ENCODE measurements at regions not wholly inside any gene's neighbourhood (a gene's known extent, or its start where the extent isn't known, plus 50 kb on each side); places are given as distances from the start of the nearest gene placed in this dataset.

DNA sequence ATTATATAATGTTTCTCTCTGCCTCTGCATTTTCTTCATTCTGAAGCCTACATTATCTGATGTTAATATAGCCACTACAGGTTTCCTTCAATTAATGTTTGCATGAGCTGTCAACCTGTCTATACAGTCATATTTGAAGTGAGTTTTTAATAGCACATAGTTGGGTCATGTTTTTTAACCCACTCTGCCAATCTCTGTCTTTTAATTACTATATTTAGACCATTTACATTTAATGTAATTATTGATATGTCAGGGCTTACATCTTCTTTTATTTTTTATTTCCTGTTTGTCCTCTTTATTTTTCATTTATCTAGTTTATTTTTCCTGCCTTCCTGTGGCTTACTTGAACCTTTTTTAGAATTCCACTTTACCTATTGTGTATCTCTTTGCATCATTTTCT lies 124.3 kb upstream of the PDE1C start:
- no peak overlapping the region for H3K27ac Mint-ChIP-seq

GRCh38 chr7:32191305-32191704 lies 121.1 kb upstream of the PDE1C start:
- no peak overlapping the region for H3K27ac Mint-ChIP-seq
- H3K4me3 ChIP-seq (ENCODE audit: low read depth, low read length) = no peak overlapping the region
- H3K27me3 Mint-ChIP-seq = no peaks in the 10 kb centered on the region
- no peaks in the 10 kb centered on the region for H3K4me1 ChIP-seq (ENCODE audit: control insufficient read depth, insufficient read depth, low read length, poor library complexity, severe bottlenecking)
- H3K27me3 ChIP-seq (ENCODE audit: control insufficient read depth, insufficient read depth, low read length) = no peaks in the 10 kb centered on the region
- H3K4me3 Mint-ChIP-seq = no peak overlapping the region
- no peak overlapping the region for H3K27ac ChIP-seq (ENCODE audit: insufficient read depth, low read length, poor library complexity, severe bottlenecking)
- peaks cover 6 to 8% of the 10 kb centered on the region in 2 experiments for H3K9me3 ChIP-seq (ENCODE audit: control insufficient read depth in 2 of 2, low read length in 2 of 2)
- no peaks in the 10 kb centered on the region for H3K4me1 Mint-ChIP-seq
- H3K36me3 ChIP-seq (ENCODE audit: control insufficient read depth, insufficient read depth, low read length) = no peaks in the 10 kb centered on the region
- H3K9me3 Mint-ChIP-seq = peaks cover 0 to 26% (median 4%) of the 10 kb centered on the region in 7 donors
- H3K36me3 Mint-ChIP-seq = no peaks in the 10 kb centered on the region
- DNase-seq (no peak), ATAC-seq (ENCODE audit: low read depth in 2 of 2) (no peak)

More for the DNA sequence above, 124.3 kb upstream of the PDE1C start:
- no peaks in the 10 kb centered on the region for H3K4me1 ChIP-seq (ENCODE audit: control insufficient read depth, insufficient read depth, low read length, poor library complexity, severe bottlenecking)
- no peaks in the 10 kb centered on the region for H3K27me3 ChIP-seq (ENCODE audit: control insufficient read depth, insufficient read depth, low read length)
- no peaks in the 10 kb centered on the region for H3K4me1 Mint-ChIP-seq
- H3K27ac ChIP-seq (ENCODE audit: insufficient read depth, low read length, poor library complexity, severe bottlenecking) = no peak overlapping the region
- DNase-seq (no peak), ATAC-seq (ENCODE audit: low read depth in 2 of 2) (no peak)
- no peaks in the 10 kb centered on the region for H3K36me3 Mint-ChIP-seq
- peaks cover 4% of the 10 kb centered on the region for H3K27me3 Mint-ChIP-seq
- peaks cover 6 to 8% of the 10 kb centered on the region in 2 experiments for H3K9me3 ChIP-seq (ENCODE audit: control insufficient read depth in 2 of 2, low read length in 2 of 2)
- H3K9me3 Mint-ChIP-seq = peaks cover 0 to 26% (median 2%) of the 10 kb centered on the region in 7 donors
- H3K36me3 ChIP-seq (ENCODE audit: control insufficient read depth, insufficient read depth, low read length) = no peaks in the 10 kb centered on the region
- H3K4me3 Mint-ChIP-seq = no peak overlapping the region
- no peak overlapping the region for H3K4me3 ChIP-seq (ENCODE audit: low read depth, low read length)

GRCh38 chr7:32179567-32179966 lies 109.4 kb upstream of the PDE1C start:
- Histone ChIP-seq H3K27me3 (ENCODE audit: control insufficient read depth, insufficient read depth, low read length) (no peaks in the 10 kb centered on the region), H3K9me3 (ENCODE audit: control insufficient read depth in 2 of 2, low read length in 2 of 2) (no peaks in the 10 kb centered on the region), H3K4me3 (ENCODE audit: low read depth, low read length) (no peak overlapping the region), H3K36me3 (ENCODE audit: control insufficient read depth, insufficient read depth, low read length) (no peaks in the 10 kb centered on the region), H3K27ac (ENCODE audit: insufficient read depth, low read length, poor library complexity, severe bottlenecking) (no peak overlapping the region), H3K4me1 (ENCODE audit: control insufficient read depth, insufficient read depth, low read length, poor library complexity, severe bottlenecking) (no peaks in the 10 kb centered on the region)
- DNase-seq (no peak), ATAC-seq (ENCODE audit: low read depth in 2 of 2) (no peak)
- H3K27me3 Mint-ChIP-seq = peaks cover 8% of the 10 kb centered on the region
- no peak overlapping the region for H3K27ac Mint-ChIP-seq
- H3K36me3 Mint-ChIP-seq = no peaks in the 10 kb centered on the region
- H3K4me1 Mint-ChIP-seq = no peaks in the 10 kb centered on the region
- no peaks in the 10 kb centered on the region for H3K9me3 Mint-ChIP-seq
- no peak overlapping the region for H3K4me3 Mint-ChIP-seq

- H3K27ac Mint-ChIP-seq = no peak overlapping the region
- no peaks in the 10 kb centered on the region for H3K36me3 Mint-ChIP-seq
Observed at GRCh38 chr7:32178677-32179366, 108.6 kb upstream of the PDE1C start.

GRCh38 chr7:32177232-32177631 lies 107.0 kb upstream of the PDE1C start:
- Mint-ChIP-seq H3K27me3 (peaks cover 8% of the 10 kb centered on the region), H3K27ac (no peak overlapping the region), H3K36me3 (no peaks in the 10 kb centered on the region), H3K4me1 (no peaks in the 10 kb centered on the region), H3K4me3 (no peak overlapping the region), H3K9me3 (peaks cover 0 to 5% (median 0%) of the 10 kb centered on the region in 7 donors)
- H3K27ac ChIP-seq (ENCODE audit: insufficient read depth, low read length, poor library complexity, severe bottlenecking) = no peak overlapping the region
- H3K4me1 ChIP-seq (ENCODE audit: control insufficient read depth, insufficient read depth, low read length, poor library complexity, severe bottlenecking) = no peaks in the 10 kb centered on the region
- DNase-seq = no peak
- H3K27me3 ChIP-seq (ENCODE audit: control insufficient read depth, insufficient read depth, low read length) = no peaks in the 10 kb centered on the region
- H3K36me3 ChIP-seq (ENCODE audit: control insufficient read depth, insufficient read depth, low read length) = no peaks in the 10 kb centered on the region
- H3K4me3 ChIP-seq (ENCODE audit: low read depth, low read length) = no peak overlapping the region
- no peak for ATAC-seq (ENCODE audit: low read depth in 2 of 2)
- no peaks in the 10 kb centered on the region for H3K9me3 ChIP-seq (ENCODE audit: control insufficient read depth in 2 of 2, low read length in 2 of 2)

More at GRCh38 chr7:32178677-32179366, 108.6 kb upstream of the PDE1C start:
- Mint-ChIP-seq H3K27me3 (peaks cover 8% of the 10 kb centered on the region), H3K9me3 (peaks cover 0 to 4% (median 0%) of the 10 kb centered on the region in 7 donors), H3K4me3 (no peak overlapping the region), H3K4me1 (no peaks in the 10 kb centered on the region)
- Histone ChIP-seq H3K4me3 (ENCODE audit: low read depth, low read length) (no peak overlapping the region), H3K9me3 (ENCODE audit: control insufficient read depth in 2 of 2, low read length in 2 of 2) (no peaks in the 10 kb centered on the region), H3K4me1 (ENCODE audit: control insufficient read depth, insufficient read depth, low read length, poor library complexity, severe bottlenecking) (no peaks in the 10 kb centered on the region), H3K27ac (ENCODE audit: insufficient read depth, low read length, poor library complexity, severe bottlenecking) (no peak overlapping the region), H3K36me3 (ENCODE audit: control insufficient read depth, insufficient read depth, low read length) (no peaks in the 10 kb centered on the region), H3K27me3 (ENCODE audit: control insufficient read depth, insufficient read depth, low read length) (no peaks in the 10 kb centered on the region)
- DNase-seq (no peak), ATAC-seq (ENCODE audit: low read depth in 2 of 2) (no peak)

GRCh38 chr7:32175099-32175498 lies 104.9 kb upstream of the PDE1C start:
- H3K36me3 Mint-ChIP-seq = no peaks in the 10 kb centered on the region
- no peak overlapping the region for H3K27ac ChIP-seq (ENCODE audit: insufficient read depth, low read length, poor library complexity, severe bottlenecking)
- no peaks in the 10 kb centered on the region for H3K4me1 Mint-ChIP-seq
- no peaks in the 10 kb centered on the region for H3K4me1 ChIP-seq (ENCODE audit: control insufficient read depth, insufficient read depth, low read length, poor library complexity, severe bottlenecking)
- H3K36me3 ChIP-seq (ENCODE audit: control insufficient read depth, insufficient read depth, low read length) = no peaks in the 10 kb centered on the region
- no peaks in the 10 kb centered on the region for H3K9me3 ChIP-seq (ENCODE audit: control insufficient read depth in 2 of 2, low read length in 2 of 2)
- H3K27me3 Mint-ChIP-seq = peaks cover 8% of the 10 kb centered on the region
- DNase-seq (no peak), ATAC-seq (ENCODE audit: low read depth in 2 of 2) (no peak)
- no peak overlapping the region for H3K27ac Mint-ChIP-seq
- no peaks in the 10 kb centered on the region for H3K27me3 ChIP-seq (ENCODE audit: control insufficient read depth, insufficient read depth, low read length)
- no peak overlapping the region for H3K4me3 Mint-ChIP-seq
- H3K4me3 ChIP-seq (ENCODE audit: low read depth, low read length) = no peak overlapping the region
- H3K9me3 Mint-ChIP-seq = peaks cover 0 to 15% (median 1%) of the 10 kb centered on the region in 7 donors

GRCh38 chr7:32171248-32171647 lies 101.0 kb upstream of the PDE1C start:
- Mint-ChIP-seq H3K4me1 (no peaks in the 10 kb centered on the region), H3K36me3 (no peaks in the 10 kb centered on the region), H3K27ac (no peak overlapping the region), H3K4me3 (no peak overlapping the region), H3K9me3 (peaks cover 0 to 17% (median 2%) of the 10 kb centered on the region in 7 donors), H3K27me3 (no peaks in the 10 kb centered on the region)
- H3K27ac ChIP-seq (ENCODE audit: insufficient read depth, low read length, poor library complexity, severe bottlenecking) = no peak overlapping the region
- no peaks in the 10 kb centered on the region for H3K36me3 ChIP-seq (ENCODE audit: control insufficient read depth, insufficient read depth, low read length)
- H3K4me3 ChIP-seq (ENCODE audit: low read depth, low read length) = no peak overlapping the region
- H3K9me3 ChIP-seq (ENCODE audit: control insufficient read depth in 2 of 2, low read length in 2 of 2) = no peaks in the 10 kb centered on the region
- DNase-seq (no peak), ATAC-seq (ENCODE audit: low read depth in 2 of 2) (no peak)
- H3K4me1 ChIP-seq (ENCODE audit: control insufficient read depth, insufficient read depth, low read length, poor library complexity, severe bottlenecking) = no peaks in the 10 kb centered on the region
- no peaks in the 10 kb centered on the region for H3K27me3 ChIP-seq (ENCODE audit: control insufficient read depth, insufficient read depth, low read length)

- Mint-ChIP-seq H3K27ac (no peak overlapping the region), H3K4me1 (no peaks in the 10 kb centered on the region), H3K4me3 (no peak overlapping the region), H3K36me3 (no peaks in the 10 kb centered on the region), H3K27me3 (no peaks in the 10 kb centered on the region), H3K9me3 (peaks cover 0 to 17% (median 3%) of the 10 kb centered on the region in 7 donors)
- Histone ChIP-seq H3K4me1 (ENCODE audit: control insufficient read depth, insufficient read depth, low read length, poor library complexity, severe bottlenecking) (no peaks in the 10 kb centered on the region), H3K27me3 (ENCODE audit: control insufficient read depth, insufficient read depth, low read length) (no peaks in the 10 kb centered on the region), H3K27ac (ENCODE audit: insufficient read depth, low read length, poor library complexity, severe bottlenecking) (no peak overlapping the region), H3K9me3 (ENCODE audit: control insufficient read depth in 2 of 2, low read length in 2 of 2) (no peaks in the 10 kb centered on the region), H3K4me3 (ENCODE audit: low read depth, low read length) (no peak overlapping the region), H3K36me3 (ENCODE audit: control insufficient read depth, insufficient read depth, low read length) (no peaks in the 10 kb centered on the region)
- no peak for DNase-seq
- no peak for ATAC-seq (ENCODE audit: low read depth in 2 of 2)
Observed at GRCh38 chr7:32170838-32171237, 100.6 kb upstream of the PDE1C start.
